Activated naive CD4-positive, alpha-beta T cell treated with anti-CD3 and anti-CD28 coated beads, Interleukin-2, amount 50 U/mL, for 72 hours (primary cell): ENCODE measurements at regions not wholly inside any gene's neighbourhood (a gene's known extent, or its start where the extent isn't known, plus 50 kb on each side); places are given as distances from the start of the nearest gene placed in this dataset.

Experiments
- ATAC-seq, 2 donors: fragments of 150-1000 bp; cut with Tn5 transposase; 2 replicates each; pipeline ENCODE4 v1.10.0; 2021; ENCODE audit warnings: mild to moderate bottlenecking in 2 of 2, moderate library complexity in 2 of 2
- DNase-seq, 2 donors: peaks; one replicate each; pipeline ENCODE4 v3.0.0; 2021 to 2022; ENCODE audit warnings: low spot score in 2 of 2
- H3K27ac Mint-ChIP-seq, 2 donors: one replicate each; pipeline ENCODE4 v1.8.0; 2022; ENCODE audit warnings: mild to moderate bottlenecking in 2 of 2, mixed read lengths in 2 of 2
- H3K36me3 Mint-ChIP-seq, 2 donors: one replicate each; pipeline ENCODE4 v1.8.0; 2022; ENCODE audit warnings: mixed read lengths in 2 of 2
- H3K9me3 Mint-ChIP-seq, 2 donors: one replicate each; pipeline ENCODE4 v1.8.0; 2022; ENCODE audit warnings: mixed read lengths in 2 of 2

DNA sequence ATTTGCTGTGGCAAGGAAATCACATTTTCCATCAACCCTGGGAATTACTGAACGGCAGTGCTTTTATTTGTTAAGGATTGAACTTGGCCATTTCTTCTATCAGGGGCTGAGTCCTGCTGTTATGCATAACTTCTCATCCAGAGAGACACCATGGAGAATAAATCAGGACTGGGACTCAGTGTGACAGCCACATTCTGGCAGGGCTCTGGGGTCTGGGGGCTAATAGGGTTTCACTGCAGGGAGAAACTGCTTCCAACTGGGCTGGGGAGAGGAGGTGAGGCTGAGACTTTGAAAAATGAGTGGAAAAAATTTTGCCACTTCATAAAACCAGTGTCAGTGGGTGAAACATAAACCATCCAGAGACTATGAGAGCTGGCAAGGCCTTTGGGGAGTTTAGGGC, 95.7 kb upstream of the ALDH1B1 start:
- no peak overlapping the region for H3K27ac Mint-ChIP-seq
- no peaks in the 10 kb centered on the region for H3K36me3 Mint-ChIP-seq
- ATAC-seq = no peak
- DNase-seq = no peak
- H3K9me3 Mint-ChIP-seq = no peaks in the 10 kb centered on the region

DNA sequence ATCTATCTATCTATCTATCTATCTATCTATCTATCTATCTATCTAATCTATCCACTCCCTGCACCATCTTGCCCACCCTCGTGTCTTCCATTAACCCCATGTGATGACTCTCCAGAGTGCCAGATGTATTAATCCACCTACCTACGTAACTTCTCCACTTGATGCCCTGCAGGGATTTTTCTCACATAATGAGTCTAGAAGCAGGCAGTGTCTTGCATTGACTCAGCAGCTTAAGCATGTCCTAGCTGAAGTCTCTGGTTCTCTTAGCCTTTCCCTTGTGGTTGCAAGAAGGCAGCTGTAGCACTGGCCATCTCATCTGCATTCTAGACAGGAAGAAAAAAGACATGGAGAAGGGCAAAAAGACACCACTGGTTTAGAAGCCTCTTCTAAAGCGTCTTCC, 96.7 kb upstream of the ALDH1B1 start:
- DNase-seq (no peak), ATAC-seq (no peak)
- H3K27ac Mint-ChIP-seq = no peak overlapping the region
- H3K36me3 Mint-ChIP-seq = no peaks in the 10 kb centered on the region
- no peaks in the 10 kb centered on the region for H3K9me3 Mint-ChIP-seq

- Mint-ChIP-seq H3K36me3 (no peaks in the 10 kb centered on the region), H3K9me3 (no peaks in the 10 kb centered on the region), H3K27ac (no peak overlapping the region)
- no peak for ATAC-seq
- no peak for DNase-seq
Measured at GRCh38 chr9:38294220-38294960, 98.1 kb upstream of the ALDH1B1 start.

GRCh38 chr9:38293022-38293421, 99.5 kb upstream of the ALDH1B1 start:
- H3K36me3 Mint-ChIP-seq = no peaks in the 10 kb centered on the region
- no peaks in the 10 kb centered on the region for H3K9me3 Mint-ChIP-seq
- DNase-seq = no peak
- H3K27ac Mint-ChIP-seq = no peak overlapping the region
- ATAC-seq = no peak

DNA sequence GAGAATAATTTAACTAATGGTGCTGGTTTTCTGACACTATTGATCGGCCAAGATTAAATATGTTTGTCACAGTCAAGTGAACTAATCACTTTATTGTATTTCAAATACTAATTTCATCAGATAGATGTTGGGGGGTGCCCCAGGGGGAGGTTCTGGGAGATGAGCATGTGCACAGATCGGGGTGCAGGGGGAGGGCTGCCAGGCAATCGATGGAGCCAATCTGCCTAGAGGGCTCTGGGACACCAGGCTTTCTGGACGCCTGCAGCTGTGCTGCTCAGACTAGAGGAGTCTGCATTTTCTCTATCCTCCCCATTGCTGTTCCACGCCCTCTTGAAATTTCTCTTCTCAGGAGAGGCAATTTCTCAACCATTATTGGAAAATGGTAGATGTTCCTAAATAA, 100.0 kb upstream of the ALDH1B1 start:
- DNase-seq (no peak), ATAC-seq (no peak)
- no peak overlapping the region for H3K27ac Mint-ChIP-seq
- no peaks in the 10 kb centered on the region for H3K36me3 Mint-ChIP-seq
- no peaks in the 10 kb centered on the region for H3K9me3 Mint-ChIP-seq

DNA sequence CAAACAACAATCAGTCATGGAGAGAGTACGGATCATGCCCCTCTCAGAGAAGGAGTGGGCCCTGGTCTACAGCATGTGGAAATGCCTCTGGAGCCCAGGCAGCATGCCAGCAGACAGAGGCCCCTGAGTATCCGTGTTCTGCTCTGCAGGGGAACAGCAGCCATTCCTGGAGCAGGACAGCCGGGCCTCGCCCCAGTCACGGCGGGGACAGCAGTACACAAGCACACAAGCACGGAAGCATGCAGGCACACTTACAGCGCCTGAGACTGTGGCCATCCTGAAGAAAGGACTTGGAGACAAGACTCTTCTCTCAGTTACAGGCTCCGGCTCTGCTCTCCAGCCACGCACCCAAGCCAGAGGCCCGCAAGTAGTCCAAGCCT, 102.6 kb upstream of the ALDH1B1 start:
- ATAC-seq (no peak), DNase-seq (no peak)
- peak overlapping the region in 1 of 2 donors; percentile 72 for H3K27ac Mint-ChIP-seq
- no peaks in the 10 kb centered on the region for H3K9me3 Mint-ChIP-seq
- H3K36me3 Mint-ChIP-seq = no peaks in the 10 kb centered on the region

- no peak overlapping the region for H3K27ac Mint-ChIP-seq
- H3K36me3 Mint-ChIP-seq = no peaks in the 10 kb centered on the region
- ATAC-seq = no peak
- H3K9me3 Mint-ChIP-seq = no peaks in the 10 kb centered on the region
- no peak for DNase-seq
Measured at GRCh38 chr9:38289236-38289865, 103.2 kb upstream of the ALDH1B1 start.

DNA sequence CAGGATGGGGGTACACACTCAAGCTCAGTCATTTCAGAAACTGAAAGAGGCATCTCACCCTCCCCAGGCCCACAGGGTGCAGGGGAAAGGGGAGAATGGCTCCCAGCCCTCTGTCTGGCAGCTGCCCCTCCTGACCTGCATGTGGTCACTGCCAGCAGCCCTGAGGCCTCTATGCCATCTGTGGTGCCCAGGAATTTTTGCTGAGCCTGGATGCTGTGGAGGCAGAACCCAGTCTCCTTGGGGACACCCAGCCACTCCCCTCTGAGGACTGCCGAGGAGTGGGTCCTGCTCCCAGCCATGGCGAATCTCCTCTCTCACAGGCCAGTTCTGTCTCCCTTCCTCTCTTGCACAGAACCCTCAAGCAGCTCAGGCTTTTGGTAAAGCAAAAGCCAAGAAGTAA, 104.0 kb upstream of the ALDH1B1 start:
- Mint-ChIP-seq H3K36me3 (no peaks in the 10 kb centered on the region), H3K27ac (peak overlapping the region in 1 of 2 donors; percentile 88), H3K9me3 (no peaks in the 10 kb centered on the region)
- DNase-seq = no peak
- ATAC-seq = no peak

- no peaks in the 10 kb centered on the region for H3K9me3 Mint-ChIP-seq
- DNase-seq (no peak), ATAC-seq (peak in 1 of 2 donors; percentile 86)
- H3K36me3 Mint-ChIP-seq = no peaks in the 10 kb centered on the region
- H3K27ac Mint-ChIP-seq = no peak overlapping the region
Measured at GRCh38 chr9:38287420-38287985, 105.0 kb upstream of the ALDH1B1 start.

DNA sequence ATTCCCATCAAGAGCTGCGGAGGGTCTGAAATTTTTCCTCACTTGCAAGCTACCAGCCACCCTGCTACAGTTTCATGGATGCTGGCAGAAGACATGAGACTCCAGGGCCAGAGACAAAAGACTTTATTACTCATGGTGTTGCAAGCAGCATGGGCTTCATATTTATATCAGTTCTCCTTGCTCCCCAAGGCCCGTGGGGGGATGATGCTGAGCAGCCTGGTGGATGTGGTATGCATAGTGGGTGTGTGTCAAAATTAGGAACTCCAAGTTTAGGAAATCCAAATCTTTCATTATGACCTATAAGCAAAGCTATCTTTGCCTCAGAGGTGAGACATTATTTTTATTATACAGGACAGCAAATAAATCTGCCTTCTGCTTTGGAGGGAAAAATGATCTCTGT, 105.7 kb upstream of the ALDH1B1 start:
- ATAC-seq (no peak), DNase-seq (no peak)
- no peaks in the 10 kb centered on the region for H3K9me3 Mint-ChIP-seq
- H3K27ac Mint-ChIP-seq = no peak overlapping the region
- H3K36me3 Mint-ChIP-seq = no peaks in the 10 kb centered on the region

DNA sequence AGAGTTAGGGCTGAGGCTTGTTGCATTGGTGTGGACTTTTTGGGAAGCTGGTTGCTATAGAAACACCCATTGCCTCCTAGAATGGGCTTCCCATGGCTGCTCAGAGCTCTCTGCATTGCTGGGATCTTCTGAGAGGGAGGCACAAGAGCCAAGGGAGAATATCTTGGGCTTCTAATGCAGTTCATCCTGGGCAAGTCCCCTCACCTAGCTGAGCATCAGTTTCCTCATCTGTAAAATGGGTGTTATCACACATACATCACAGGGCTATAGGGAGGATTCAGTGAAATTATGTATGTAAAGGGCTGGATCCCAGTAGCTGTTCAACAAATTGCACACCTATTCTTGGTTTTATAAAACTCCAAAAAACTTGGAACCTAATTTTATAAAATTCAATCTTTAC, 106.1 kb upstream of the ALDH1B1 start:
- no peaks in the 10 kb centered on the region for H3K9me3 Mint-ChIP-seq

GRCh38 chr9:38285236-38285635, 107.3 kb upstream of the ALDH1B1 start:
- no peak overlapping the region for H3K27ac Mint-ChIP-seq
- no peaks in the 10 kb centered on the region for H3K9me3 Mint-ChIP-seq
- no peak for DNase-seq
- no peaks in the 10 kb centered on the region for H3K36me3 Mint-ChIP-seq
- ATAC-seq = no peak

More for the DNA sequence above, 106.1 kb upstream of the ALDH1B1 start:
- H3K36me3 Mint-ChIP-seq = no peaks in the 10 kb centered on the region
- ATAC-seq = no peak
- H3K27ac Mint-ChIP-seq = no peak overlapping the region
- DNase-seq = no peak

DNA sequence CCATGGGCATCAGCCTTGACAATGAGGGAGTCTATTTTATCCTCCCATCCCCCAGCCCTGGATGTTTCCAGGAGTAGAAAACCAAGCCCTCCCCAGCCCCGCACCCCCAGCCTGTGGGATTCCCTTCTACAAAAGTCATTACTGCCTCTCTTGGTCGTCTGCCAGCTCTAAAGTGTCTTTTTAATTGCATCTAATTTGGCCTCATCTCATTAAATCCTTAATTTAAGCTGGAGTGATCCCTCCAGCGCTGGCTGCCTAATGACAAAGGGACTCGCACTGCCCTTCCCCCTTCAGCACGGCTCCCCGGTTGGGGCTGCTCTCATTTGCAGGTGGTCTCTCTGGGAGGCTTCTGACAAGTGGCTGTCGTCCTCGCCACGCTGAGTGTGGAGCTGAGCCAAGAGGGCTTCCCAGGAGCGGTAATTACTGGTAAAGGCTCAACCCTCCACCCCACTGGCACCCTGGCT, 107.9 kb upstream of the ALDH1B1 start:
- Mint-ChIP-seq H3K9me3 (no peaks in the 10 kb centered on the region), H3K36me3 (no peaks in the 10 kb centered on the region), H3K27ac (no peak overlapping the region)
- ATAC-seq = no peak
- DNase-seq = no peak

- no peaks in the 10 kb centered on the region for H3K36me3 Mint-ChIP-seq
- no peak overlapping the region for H3K27ac Mint-ChIP-seq
- DNase-seq (no peak), ATAC-seq (no peak)
- H3K9me3 Mint-ChIP-seq = no peaks in the 10 kb centered on the region
Measured at GRCh38 chr9:38284039-38284575, 108.4 kb upstream of the ALDH1B1 start.

DNA sequence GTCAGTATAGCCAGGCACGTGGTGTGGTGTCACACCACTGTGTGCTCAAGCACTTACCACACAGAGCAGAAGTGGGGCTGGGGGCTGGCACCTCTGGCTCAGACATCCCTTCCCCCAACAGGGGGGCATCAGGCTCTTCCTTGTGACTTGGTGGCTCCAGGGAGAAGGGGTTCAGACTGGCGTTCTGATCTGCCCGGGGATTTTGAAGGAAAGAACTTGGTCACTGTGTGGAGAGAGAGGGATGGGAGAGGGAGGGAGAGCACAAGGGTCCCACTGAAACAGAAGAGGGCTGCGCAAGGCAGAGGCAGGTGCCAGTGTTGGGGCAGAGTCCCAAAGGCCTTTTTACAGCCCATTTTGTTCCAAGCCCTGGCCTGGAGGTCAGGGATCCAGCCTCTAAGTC, 109.7 kb upstream of the ALDH1B1 start:
- no peak for DNase-seq
- H3K36me3 Mint-ChIP-seq = no peaks in the 10 kb centered on the region
- no peaks in the 10 kb centered on the region for H3K9me3 Mint-ChIP-seq
- no peak for ATAC-seq
- H3K27ac Mint-ChIP-seq = no peak overlapping the region

GRCh38 chr9:38281917-38282316, 110.6 kb upstream of the ALDH1B1 start:
- no peak for DNase-seq
- H3K27ac Mint-ChIP-seq = no peak overlapping the region
- ATAC-seq = no peak
- no peaks in the 10 kb centered on the region for H3K36me3 Mint-ChIP-seq
- no peaks in the 10 kb centered on the region for H3K9me3 Mint-ChIP-seq

GRCh38 chr9:38281196-38281595, 111.3 kb upstream of the ALDH1B1 start:
- no peak overlapping the region for H3K27ac Mint-ChIP-seq
- no peaks in the 10 kb centered on the region for H3K36me3 Mint-ChIP-seq
- no peak for ATAC-seq

More at GRCh38 chr9:38281196-38281595, 111.3 kb upstream of the ALDH1B1 start:
- DNase-seq = no peak
- H3K9me3 Mint-ChIP-seq = no peaks in the 10 kb centered on the region
